OCI-LY3 (cell line): ENCODE measurements at regions not wholly inside any gene's neighbourhood (a gene's known extent, or its start where the extent isn't known, plus 50 kb on each side); places are given as distances from the start of the nearest gene placed in this dataset.

Experiments used
- EZH2phosphoT487 ChIP-seq: fragments of 200-600 bp; shearing (Covaris generic); IDR thresholded peaks from 2 replicates; pipeline ENCODE4 v1.6.1; 2018; ENCODE audit warnings: antibody characterized with exemption, mixed run types, low read depth
- TF ChIP-seq, protein P1 (sequence below): fragments of 200-600, 300-600 bp; sonication (generic); IDR thresholded peaks from 2 replicates; pipeline ENCODE4 v1.5.1; 2014; ENCODE audit warnings: antibody characterized with exemption, low read length, low read depth

DNA sequence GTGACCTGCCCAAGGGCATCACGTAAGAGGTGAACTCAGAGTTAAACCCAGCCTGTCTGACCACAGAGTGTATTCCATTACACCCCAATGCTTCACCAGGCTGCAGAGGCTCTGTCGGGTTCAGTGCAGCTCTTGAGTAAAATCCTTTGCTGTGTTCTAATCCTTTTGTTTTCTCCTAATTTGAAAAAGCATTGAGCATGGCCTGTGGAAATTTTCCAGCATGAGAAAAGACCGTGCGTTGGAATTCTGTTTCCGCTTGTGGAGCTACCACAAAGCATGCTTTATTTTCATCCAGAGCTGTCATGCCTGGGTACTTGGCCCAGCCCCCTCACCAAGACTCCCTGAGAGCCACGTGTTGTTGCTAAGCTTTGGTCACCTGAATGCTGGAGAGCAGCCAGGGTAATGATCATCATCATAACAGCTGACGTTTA lies 317.6 kb downstream of the PRDM2 start:
- TF ChIP-seq, protein P1, sequence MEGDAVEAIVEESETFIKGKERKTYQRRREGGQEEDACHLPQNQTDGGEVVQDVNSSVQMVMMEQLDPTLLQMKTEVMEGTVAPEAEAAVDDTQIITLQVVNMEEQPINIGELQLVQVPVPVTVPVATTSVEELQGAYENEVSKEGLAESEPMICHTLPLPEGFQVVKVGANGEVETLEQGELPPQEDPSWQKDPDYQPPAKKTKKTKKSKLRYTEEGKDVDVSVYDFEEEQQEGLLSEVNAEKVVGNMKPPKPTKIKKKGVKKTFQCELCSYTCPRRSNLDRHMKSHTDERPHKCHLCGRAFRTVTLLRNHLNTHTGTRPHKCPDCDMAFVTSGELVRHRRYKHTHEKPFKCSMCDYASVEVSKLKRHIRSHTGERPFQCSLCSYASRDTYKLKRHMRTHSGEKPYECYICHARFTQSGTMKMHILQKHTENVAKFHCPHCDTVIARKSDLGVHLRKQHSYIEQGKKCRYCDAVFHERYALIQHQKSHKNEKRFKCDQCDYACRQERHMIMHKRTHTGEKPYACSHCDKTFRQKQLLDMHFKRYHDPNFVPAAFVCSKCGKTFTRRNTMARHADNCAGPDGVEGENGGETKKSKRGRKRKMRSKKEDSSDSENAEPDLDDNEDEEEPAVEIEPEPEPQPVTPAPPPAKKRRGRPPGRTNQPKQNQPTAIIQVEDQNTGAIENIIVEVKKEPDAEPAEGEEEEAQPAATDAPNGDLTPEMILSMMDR = no peak
- TF ChIP-seq EZH2phosphoT487 = no peak
